NB4 (cell line): ENCODE measurements at regions not wholly inside any gene's neighbourhood (a gene's known extent, or its start where the extent isn't known, plus 50 kb on each side); places are given as distances from the start of the nearest gene placed in this dataset.

Experiments
- CTCF ChIP-seq: IDR thresholded peaks from one replicate; pipeline ENCODE4 v1.5.1; 2012; ENCODE audit warnings: low read depth, low read length
- MAX ChIP-seq: IDR thresholded peaks from 2 replicates; pipeline ENCODE4 v1.6.1; 2011; ENCODE audit warnings: low read depth, low read length
- MYC ChIP-seq: IDR thresholded peaks from 2 replicates; pipeline ENCODE4 v1.6.1; 2011; ENCODE audit warnings: low read depth, low read length
- POLR2A ChIP-seq: IDR thresholded peaks from 2 replicates; pipeline ENCODE4 v1.6.1; 2011; ENCODE audit warnings: mild to moderate bottlenecking; ENCODE audit not compliant: insufficient read length; ENCODE audit errors: extremely low read depth

- TF ChIP-seq CTCF (no peak), MAX (no peak), POLR2A (no peak), MYC (no peak)
Observed at GRCh38 chr3:16658925-16659793, 53.9 kb upstream of the DAZL start.
